Endodermal cell (in vitro differentiated cells): ENCODE measurements at regions not wholly inside any gene's neighbourhood (a gene's known extent, or its start where the extent isn't known, plus 50 kb on each side); places are given as distances from the start of the nearest gene placed in this dataset.

Experiments
- DNase-seq: peaks from one replicate; pipeline ENCODE4 v3.0.0-alpha.2; 2017
- H3K27ac ChIP-seq: 2 replicates; pipeline ENCODE4 v1.5.1; 2013; ENCODE audit warnings: mild to moderate bottlenecking, low read depth, low read length, moderate library complexity
- H3K27me3 ChIP-seq: 2 replicates; pipeline ENCODE4 v1.6.1; 2013; ENCODE audit warnings: mild to moderate bottlenecking, low read length, moderate library complexity; ENCODE audit not compliant: insufficient read depth, control insufficient read depth, poor library complexity, severe bottlenecking
- H3K36me3 ChIP-seq: 2 replicates; pipeline ENCODE4 v1.7.0; 2013; ENCODE audit warnings: mild to moderate bottlenecking, low read length, moderate library complexity; ENCODE audit not compliant: control insufficient read depth, insufficient read depth
- H3K4me1 ChIP-seq: one replicate; pipeline ENCODE4 v1.7.0; 2013; ENCODE audit warnings: low read length; ENCODE audit not compliant: control insufficient read depth, insufficient read depth
- H3K4me3 ChIP-seq: 2 replicates; pipeline ENCODE4 v1.5.1; 2013; ENCODE audit warnings: mild to moderate bottlenecking, low read length, moderate library complexity
- H3K9ac ChIP-seq: 2 replicates; pipeline ENCODE4 v1.6.1; 2013; ENCODE audit warnings: mild to moderate bottlenecking, low read length, moderate library complexity; ENCODE audit not compliant: poor library complexity, severe bottlenecking; ENCODE audit errors: extremely low read depth
- H3K9me3 ChIP-seq: 2 replicates; pipeline ENCODE4 v1.6.1; 2013; ENCODE audit warnings: mild to moderate bottlenecking, low read length, moderate library complexity; ENCODE audit not compliant: control insufficient read depth
- H3K27ac Mint-ChIP-seq: 2 replicates; pipeline ENCODE4 v1.8.0; 2020; ENCODE audit warnings: mixed read lengths
- H3K27me3 Mint-ChIP-seq: 2 replicates; pipeline ENCODE4 v1.8.0; 2021; ENCODE audit warnings: mild to moderate bottlenecking, mixed read lengths; ENCODE audit not compliant: insufficient read depth
- H3K36me3 Mint-ChIP-seq: 2 replicates; pipeline ENCODE4 v1.8.0; 2020; ENCODE audit warnings: low read depth, mixed read lengths
- H3K4me1 Mint-ChIP-seq: 2 replicates; pipeline ENCODE4 v1.8.0; 2020; ENCODE audit warnings: mixed read lengths
- H3K4me3 Mint-ChIP-seq: 2 replicates; pipeline ENCODE4 v1.8.0; 2020; ENCODE audit warnings: mild to moderate bottlenecking, moderate library complexity, mixed read lengths
- H3K9me3 Mint-ChIP-seq: 2 replicates; pipeline ENCODE4 v1.8.0; 2020; ENCODE audit warnings: mild to moderate bottlenecking, mixed read lengths
- WGBS, 2 experiments: methylation state at CpG; one replicate each; pipeline versions ENCODE4 v1.1.5 to v1.1.7; 2013; ENCODE audit warnings: missing lambda C conversion rate in 2 of 2, mixed read lengths in 1 of 2; ENCODE audit not compliant: insufficient coverage in 1 of 2, insufficient read length in 1 of 2; 5-methylcytosine and 5-hydroxymethylcytosine counted together
- TF ChIP-seq, protein P1 (sequence below): fragments of 200-600 bp; sonication (generic); conservative IDR thresholded peaks from 2 replicates; pipeline ENCODE4 v1.5.0; 2021; ENCODE audit warnings: antibody characterized with exemption, mild to moderate bottlenecking

DNA sequence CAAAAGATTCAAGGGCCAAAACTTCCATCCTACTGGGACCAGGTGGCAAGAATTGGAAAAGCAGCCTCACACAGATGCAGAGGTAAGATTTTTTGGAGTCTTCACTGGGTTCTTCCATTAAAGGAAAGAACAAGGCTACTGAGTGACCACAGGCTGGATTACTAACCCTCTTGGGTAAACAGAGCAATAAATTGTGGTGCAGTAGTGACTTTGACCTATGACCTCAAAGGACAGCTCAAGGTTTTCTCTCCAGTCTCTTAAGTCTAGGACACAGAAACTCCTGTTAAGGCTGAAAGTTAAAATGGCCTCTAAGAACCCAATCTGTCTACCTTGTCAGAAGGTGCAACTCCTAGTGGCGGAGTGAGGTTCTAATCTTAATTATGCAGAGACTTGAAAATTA is 464.9 kb downstream of the SMARCA1 start:
- Histone ChIP-seq H3K4me3 (no peak overlapping the region), H3K27me3 (no peaks in the 10 kb centered on the region), H3K9ac (no peak overlapping the region), H3K27ac (no peak overlapping the region), H3K36me3 (no peaks in the 10 kb centered on the region), H3K9me3 (no peaks in the 10 kb centered on the region), H3K4me1 (no peaks in the 10 kb centered on the region)
- Mint-ChIP-seq H3K4me3 (no peak overlapping the region), H3K27ac (no peak overlapping the region), H3K9me3 (peaks cover 8% of the 10 kb centered on the region), H3K27me3 (no peaks in the 10 kb centered on the region), H3K4me1 (peaks cover 44% of the 10 kb centered on the region), H3K36me3 (peaks cover 6% of the 10 kb centered on the region)
- DNase-seq = no peak
- WGBS, 2 experiments = 100% methylated on average over 1 of the region's 1 CpG; no CpG with 5 or more reads in 1 of the 2 experiments
- TF ChIP-seq, protein P1, sequence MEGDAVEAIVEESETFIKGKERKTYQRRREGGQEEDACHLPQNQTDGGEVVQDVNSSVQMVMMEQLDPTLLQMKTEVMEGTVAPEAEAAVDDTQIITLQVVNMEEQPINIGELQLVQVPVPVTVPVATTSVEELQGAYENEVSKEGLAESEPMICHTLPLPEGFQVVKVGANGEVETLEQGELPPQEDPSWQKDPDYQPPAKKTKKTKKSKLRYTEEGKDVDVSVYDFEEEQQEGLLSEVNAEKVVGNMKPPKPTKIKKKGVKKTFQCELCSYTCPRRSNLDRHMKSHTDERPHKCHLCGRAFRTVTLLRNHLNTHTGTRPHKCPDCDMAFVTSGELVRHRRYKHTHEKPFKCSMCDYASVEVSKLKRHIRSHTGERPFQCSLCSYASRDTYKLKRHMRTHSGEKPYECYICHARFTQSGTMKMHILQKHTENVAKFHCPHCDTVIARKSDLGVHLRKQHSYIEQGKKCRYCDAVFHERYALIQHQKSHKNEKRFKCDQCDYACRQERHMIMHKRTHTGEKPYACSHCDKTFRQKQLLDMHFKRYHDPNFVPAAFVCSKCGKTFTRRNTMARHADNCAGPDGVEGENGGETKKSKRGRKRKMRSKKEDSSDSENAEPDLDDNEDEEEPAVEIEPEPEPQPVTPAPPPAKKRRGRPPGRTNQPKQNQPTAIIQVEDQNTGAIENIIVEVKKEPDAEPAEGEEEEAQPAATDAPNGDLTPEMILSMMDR = peak; percentile 48

DNA sequence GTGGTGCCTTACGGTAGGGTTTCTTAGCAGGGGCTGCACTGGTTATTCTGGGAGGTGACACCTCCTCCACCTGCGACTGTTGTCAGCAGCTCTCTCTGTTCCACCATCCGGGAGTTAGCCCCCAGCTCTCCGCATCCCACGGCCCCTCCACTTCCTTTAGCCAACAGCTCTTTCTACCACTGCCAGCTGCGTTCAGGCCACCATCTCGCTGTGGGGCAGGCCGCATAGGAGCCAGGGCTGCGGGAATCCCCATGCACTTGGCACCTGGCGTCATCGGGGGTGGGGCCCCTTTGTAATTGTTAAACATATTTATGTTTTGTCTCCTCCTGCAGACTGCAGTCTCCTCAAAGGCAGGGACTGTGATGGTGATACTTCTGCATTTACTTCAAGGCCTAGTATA is 480.2 kb downstream of the SMARCA1 start:
- H3K27ac ChIP-seq = no peak overlapping the region
- TF ChIP-seq, protein P1 = no peak
- no peak for DNase-seq
- no peak overlapping the region for H3K9ac ChIP-seq
- 94 to 96% methylated on average over 4 to 11 of the region's 11 CpGs for WGBS, 2 experiments
- Mint-ChIP-seq H3K4me1 (peaks cover 6% of the 10 kb centered on the region), H3K27me3 (peaks cover 2% of the 10 kb centered on the region), H3K36me3 (peaks cover 24% of the 10 kb centered on the region), H3K9me3 (peaks cover 25% of the 10 kb centered on the region), H3K27ac (no peak overlapping the region), H3K4me3 (no peak overlapping the region)
- no peaks in the 10 kb centered on the region for H3K4me1 ChIP-seq
- no peaks in the 10 kb centered on the region for H3K27me3 ChIP-seq
- no peaks in the 10 kb centered on the region for H3K36me3 ChIP-seq
- no peak overlapping the region for H3K4me3 ChIP-seq
- peaks cover 10% of the 10 kb centered on the region for H3K9me3 ChIP-seq

DNA sequence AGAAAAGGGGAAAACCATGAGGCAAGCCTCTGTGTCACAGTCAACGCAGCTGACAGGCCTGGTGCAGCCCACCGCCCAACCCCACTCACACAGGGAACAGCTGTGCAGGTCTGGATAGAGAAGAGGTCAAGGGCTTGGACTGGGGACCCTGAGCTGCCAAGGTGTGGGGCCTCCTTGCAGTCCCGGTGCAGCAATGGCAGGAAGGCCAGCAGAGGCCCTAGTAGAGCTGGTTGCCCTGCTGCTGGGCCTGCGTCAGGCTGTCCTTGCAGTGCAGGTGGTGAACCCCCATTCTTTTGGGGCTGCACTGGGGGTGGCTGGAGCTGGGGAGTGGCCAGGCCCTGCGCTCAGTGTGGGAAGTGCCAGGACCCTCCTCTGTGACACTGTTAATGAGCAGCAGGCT is 482.0 kb downstream of the SMARCA1 start:
- TF ChIP-seq, protein P1 = no peak
- WGBS, 2 experiments = 96% methylated on average over 5 of the region's 5 CpGs; no CpG with 5 or more reads in 1 of the 2 experiments
- H3K36me3 ChIP-seq = no peaks in the 10 kb centered on the region
- no peak for DNase-seq
- H3K4me3 ChIP-seq = no peak overlapping the region
- Mint-ChIP-seq H3K27me3 (peaks cover 2% of the 10 kb centered on the region), H3K27ac (no peak overlapping the region), H3K4me3 (no peak overlapping the region), H3K4me1 (peaks cover 14% of the 10 kb centered on the region), H3K36me3 (peaks cover 24% of the 10 kb centered on the region), H3K9me3 (peaks cover 25% of the 10 kb centered on the region)
- H3K9me3 ChIP-seq = peaks cover 10% of the 10 kb centered on the region
- no peak overlapping the region for H3K9ac ChIP-seq
- no peaks in the 10 kb centered on the region for H3K27me3 ChIP-seq
- H3K27ac ChIP-seq = no peak overlapping the region
- no peaks in the 10 kb centered on the region for H3K4me1 ChIP-seq
